ENCODE measurements at regions not wholly inside any gene's neighbourhood (a gene's known extent, or its start where the extent isn't known, plus 50 kb on each side); places are given as distances from the start of the nearest gene placed in this dataset.
"Not testable (repeated sequence)": the region's sequence is repeated elsewhere in the genome, so short reads cannot be mapped to it uniquely, and the experiment has no call there.

DNA sequence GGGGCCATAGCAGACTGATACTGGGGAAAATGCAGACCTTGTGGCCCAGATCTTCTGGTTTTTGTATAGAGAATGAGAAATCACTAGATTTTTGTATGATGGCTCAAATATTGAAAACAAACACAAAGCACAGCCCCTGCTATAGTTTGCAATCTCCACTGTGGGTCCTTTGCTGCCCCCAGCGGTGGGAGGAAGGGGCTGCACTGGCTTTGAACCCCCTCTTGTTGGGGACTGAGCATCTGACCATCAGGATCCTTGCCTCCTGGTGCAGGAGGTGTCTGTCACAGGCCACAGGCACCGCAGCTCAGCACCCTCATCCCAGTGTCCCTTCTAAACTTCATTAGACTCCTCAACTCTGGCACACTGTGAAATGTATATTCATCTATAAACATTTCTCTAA, 252.3 kb downstream of the BCL2L11 start:
- not testable (repeated sequence) for DNase-seq

DNA sequence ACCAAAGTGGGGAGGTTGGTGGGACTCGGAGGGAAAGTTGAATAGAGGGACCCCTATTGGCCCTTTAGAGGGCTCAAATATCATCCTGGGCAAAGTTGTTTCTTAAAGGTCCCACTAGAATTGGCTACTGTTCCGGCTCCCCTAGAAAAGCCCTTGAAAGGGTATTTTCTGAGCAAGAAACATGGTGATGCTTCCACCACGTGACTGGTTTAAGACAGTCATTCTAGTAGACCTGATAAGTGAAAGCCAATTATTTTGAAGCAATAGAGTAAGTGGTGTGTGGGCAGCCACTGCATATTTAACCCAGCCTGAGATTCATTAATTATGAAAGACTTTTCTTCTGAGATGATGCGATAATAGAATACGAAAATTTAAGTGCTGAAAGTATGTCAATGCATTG, 253.3 kb downstream of the BCL2L11 start:
- DNase-seq, result not testable (repeated sequence)

DNA sequence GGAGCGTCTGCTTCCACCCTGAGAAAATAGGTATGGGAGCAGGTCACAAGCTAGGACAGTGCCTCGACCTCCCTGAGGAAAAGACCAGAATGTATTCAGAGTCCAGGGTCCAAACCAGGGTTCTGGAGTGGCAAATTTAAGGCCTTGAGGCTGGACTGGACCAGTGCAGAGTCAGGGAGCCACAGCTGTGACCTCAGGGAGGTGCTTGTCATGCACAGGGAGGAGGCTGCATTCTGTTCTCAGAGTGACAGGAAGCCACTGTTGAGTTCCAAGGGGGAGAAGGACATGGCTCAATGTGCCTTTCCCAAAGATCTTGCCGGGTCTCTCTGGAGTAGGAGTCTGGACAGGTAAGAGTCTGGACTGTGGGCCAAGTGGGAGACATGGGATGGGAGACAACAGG, 254.0 kb downstream of the BCL2L11 start:
- DNase-seq, result not testable (repeated sequence)

DNA sequence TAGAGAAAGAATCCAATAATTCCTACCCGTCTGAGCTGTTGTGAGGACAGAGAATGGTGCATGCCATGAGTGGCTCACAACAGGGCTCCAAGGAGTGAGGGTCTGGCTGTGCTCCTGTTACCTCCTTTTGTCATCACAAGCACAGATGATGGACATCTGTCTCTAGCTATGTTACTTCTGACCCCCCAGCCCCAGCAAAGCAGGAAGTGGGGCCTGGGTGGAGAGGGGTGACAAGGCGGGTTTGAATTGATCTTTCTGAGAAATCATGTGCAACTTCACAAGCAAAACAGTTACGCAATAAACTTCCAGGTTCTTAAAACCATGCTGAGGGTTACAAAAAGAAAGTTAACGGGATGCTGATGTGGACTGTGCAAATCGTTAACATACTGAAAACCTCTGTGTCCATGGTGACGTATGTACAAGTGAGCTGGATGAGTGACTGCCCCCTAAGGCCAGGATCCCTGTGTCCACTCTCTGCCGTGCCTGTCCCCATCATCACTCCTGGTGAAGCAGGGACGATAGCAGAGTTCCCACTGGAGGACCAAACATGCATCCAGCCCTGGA, 254.7 kb downstream of the BCL2L11 start:
- peak in 1 of 2 donors; percentile 31 for DNase-seq

DNA sequence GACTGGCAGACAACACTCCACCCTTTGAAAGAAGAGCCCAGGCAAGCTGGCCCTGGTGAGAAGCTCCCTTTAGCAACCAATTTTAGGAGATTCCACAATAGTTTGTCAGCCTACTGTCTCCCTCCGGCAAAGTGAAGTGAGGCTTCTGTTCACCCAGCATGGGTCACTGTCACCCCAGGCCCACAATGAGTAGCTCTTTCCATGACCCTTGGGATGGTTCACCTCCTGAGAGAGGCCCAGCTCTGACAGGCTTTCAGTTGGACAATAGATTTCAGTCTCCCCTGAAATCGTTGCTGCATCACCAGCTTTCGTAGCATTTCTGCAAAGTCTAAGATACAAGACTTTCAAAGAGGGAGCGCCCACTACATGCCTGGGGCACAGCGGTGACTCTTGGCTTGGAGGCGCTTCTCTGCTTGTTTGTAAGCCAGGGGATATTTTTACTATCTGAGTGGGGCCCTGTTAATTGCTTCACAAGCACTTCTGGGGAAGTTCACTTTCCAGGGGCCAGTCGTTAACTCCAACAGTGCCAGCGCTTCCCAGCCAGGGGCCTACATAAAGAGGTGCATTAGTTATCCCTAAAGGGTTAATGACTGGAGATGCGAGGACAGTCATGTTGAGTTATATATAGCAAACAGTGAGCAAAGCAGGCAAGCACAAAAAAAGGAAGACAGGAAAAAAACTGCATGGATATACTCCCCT, 255.7 kb downstream of the BCL2L11 start:
- DNase-seq, result not testable (repeated sequence)

DNA sequence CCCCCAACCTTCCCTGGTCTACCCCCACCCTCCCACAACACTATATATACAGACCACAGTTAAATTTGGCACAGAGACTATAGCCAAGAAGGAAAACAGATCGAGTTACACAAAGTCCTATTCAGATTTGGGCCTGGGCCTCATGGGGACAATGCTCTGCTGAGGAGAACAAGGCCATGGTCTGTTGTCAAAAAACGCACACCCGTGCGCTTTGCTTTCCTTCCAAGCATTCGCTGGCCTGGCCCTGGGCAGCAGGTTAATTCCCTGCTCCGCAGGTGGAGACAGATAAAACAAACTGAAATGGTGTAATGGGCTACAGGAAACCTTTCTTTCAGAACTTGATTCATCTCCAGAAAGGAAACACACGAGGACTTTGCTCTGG, 256.2 kb downstream of the BCL2L11 start:
- DNase-seq, result not testable (repeated sequence)

DNA sequence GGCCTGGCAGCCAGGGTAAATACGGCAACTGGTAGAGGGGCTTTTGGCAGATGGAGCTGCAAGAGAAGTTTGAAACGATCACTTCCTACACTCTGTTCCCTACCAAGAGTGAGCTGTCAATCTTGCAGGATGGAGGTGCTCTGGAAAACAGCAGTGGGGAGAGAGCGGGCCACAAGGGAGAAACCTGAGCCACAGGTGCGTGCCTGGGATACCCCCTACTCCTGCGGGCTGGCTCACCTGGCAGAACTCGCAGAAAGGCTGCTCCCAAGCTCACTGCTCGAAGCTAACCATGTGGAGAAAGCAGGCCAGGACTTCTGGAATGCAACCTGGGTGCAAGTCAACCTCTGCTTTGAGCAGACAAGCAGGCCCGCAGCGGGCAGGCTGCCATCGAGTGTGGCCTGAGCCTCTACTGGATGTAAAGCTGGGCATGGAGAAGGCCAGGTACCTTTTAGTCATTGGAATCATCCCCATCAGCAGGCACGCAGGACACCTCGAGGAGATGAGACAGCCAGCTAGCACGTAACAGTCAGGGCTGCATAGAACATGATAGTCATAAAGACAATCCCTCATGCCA, 256.8 kb downstream of the BCL2L11 start:
- not testable (repeated sequence) for DNase-seq

DNA sequence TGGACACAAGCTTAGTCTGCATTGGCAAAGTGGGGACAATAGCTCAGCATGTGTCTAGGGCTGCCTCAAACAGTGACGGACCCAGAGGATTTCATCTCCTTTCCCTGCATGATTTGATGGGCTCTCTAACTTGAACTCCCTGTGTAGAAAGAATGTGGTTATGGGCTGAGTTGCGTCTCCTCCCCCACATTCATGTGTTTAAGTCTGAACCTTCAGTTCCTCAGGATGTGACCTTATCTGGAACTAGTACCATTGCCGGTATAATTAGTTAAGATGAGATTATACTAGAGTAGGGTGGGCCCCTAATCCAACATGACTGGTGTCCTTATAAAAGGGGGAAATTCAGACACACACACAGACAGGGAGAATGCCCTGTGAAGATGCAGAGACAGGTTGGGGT, 257.6 kb downstream of the BCL2L11 start:
- not testable (repeated sequence) for DNase-seq

DNA sequence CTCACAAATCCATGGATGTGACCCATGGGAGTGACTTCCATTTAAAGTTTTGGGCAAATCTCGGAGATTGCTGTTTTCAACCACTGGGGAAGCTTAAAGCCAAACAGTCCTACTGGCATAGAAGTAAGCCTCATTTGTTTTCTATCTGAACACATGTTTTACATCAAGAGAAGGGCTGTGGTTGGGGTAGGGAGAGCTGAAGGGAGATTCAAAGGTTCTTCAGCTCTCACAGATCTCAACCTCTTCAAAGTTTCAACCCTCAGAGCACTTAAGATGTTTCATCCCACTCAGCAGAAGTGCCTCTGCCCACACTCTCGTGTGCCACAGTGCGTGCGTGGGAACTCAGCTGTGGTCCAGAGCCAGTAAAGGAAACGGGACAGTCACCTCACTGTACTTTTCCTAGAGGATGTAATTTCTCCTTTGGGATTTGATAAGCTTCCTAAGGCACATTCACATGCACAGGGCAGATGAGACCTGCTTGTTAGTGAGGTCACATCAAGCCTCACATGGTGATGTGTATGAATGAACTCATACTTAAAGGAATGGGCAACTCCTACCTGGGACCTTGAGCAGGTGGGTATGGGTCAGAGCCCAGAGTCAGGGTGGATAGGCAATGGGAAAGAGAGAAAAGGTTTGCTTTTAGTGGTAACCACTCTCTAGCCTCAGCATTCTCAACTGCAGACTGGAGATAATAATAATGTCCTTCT, 260.2 kb downstream of the BCL2L11 start:
- peak; percentile 12 to 13 for DNase-seq

DNA sequence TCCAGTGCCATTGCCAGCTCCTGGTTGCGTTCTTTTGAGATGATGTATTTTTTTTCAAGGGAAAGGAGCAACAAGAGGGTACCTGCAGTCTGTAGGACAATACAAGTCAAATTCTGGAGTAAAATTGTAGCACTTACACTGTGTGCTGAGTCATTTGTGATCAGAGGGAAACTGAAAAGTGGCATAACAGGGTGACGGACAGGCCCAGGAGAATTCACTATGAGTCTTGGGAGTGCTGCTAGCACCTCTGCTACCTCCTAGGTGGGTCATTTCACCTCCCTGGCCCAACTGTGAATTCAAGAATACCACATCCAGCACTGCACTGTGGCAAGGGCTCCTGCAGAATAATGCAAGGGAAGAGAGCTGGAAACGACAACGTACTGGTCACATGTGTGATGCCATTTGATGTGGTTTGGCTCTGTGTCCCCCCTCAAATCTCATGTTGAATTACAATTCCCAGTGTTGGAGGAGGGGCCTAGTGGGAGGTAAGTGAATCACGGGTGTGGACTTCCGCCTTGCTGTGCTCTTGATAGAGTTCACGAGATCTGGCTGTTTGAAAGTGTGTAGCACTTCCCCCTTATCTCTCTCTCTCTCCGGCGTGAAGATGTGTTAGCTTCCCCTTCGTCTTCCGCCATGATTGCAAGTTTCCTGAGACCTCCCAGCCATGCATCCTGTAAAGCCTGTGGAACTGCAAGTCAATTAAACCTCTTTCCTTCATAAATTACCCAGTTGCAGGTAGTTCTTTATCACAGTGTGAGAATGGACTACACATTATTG, 261.0 kb downstream of the BCL2L11 start:
- peak in 1 of 2 donors; percentile 21 for DNase-seq

DNA sequence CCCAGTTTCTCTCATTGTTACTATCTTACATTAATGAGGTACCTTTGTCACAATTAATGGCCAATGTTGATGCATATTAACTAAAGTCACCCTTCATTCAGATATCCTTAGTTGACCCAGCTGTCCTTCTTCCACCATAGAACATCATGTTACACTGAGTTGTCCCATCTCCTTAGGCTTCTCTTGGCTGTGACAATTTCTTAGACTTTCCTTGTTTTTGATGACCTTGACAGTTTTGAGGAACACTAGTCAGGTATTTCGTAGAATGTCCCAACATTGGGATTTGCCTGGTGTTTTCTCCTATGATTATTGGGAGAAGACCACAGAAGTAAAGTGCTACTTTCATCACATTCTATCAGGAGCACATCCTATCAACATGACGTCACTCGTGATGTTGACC, 261.8 kb downstream of the BCL2L11 start:
- not testable (repeated sequence) for DNase-seq

DNA sequence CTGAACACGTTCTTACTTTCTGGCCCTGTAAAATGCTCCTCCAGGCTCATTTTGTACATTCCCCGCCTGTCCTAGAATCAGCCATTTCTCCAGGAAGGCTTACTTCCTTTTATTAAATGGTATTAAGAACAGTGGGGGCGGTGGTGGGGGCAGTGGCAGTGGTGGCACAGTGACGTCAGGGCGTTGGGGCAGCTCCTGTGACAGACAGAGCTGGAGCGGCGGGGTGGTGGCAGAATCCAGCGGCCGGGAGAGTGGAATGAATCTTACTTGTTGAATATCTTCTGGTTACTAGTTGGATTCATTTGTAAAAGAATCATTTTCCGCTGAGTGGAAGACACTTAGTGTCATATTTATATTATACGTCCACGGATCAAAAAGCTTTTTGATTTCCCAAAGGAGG, 262.6 kb downstream of the BCL2L11 start:
- not testable (repeated sequence) for DNase-seq

DNA sequence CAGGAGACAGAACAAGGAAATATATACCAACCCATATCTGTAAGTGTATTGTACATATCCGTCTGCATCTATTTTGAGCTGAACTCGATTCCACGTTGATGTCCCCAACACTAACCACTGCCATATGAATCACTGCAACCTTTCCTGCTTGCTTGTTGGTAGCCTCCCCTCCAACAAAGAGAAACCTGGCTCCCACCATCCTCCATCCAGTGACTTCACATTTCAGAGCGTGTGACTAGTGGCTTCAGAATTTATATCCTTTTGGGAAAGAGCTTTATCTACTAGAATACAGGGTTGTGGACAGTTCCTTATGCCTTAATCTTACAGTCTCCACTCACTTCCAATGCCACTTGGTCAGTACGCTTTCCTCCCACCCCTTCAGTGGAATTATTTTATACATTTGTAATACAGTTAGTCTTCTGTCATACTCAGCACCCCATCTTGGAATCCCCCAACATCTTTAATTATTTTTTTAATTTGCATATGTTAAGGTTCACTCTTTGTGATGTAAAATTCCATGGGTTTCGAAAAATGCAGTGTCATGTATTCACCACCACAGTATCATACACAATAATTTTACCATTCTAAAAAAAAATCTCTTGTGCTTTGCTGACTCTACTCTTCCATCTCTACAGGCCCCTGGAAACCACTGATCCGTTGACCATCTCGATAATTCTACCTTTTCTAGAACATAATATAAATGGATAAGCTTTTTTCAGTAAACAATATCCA, 264.7 kb downstream of the BCL2L11 start:
- not testable (repeated sequence) for DNase-seq

DNA sequence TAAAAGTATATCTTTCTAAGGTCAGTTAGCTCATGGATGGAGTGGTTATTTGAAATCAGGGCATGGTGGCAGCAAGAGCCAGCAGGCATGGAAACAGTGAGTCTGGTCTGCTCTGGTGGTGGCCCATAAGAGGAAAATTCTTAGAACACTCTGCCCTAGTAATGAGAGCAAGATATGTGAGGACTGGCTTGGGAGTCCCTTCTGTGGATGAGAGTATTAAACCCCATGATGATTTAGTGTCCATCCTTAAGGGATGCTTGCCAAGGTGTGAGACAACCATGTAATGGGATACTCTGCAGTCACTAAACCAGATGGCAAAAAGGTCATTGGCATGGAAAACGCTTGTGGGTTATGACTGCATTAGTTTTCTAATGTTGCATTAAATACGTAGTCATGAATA, 269.9 kb downstream of the BCL2L11 start:
- DNase-seq, result not testable (repeated sequence)

DNA sequence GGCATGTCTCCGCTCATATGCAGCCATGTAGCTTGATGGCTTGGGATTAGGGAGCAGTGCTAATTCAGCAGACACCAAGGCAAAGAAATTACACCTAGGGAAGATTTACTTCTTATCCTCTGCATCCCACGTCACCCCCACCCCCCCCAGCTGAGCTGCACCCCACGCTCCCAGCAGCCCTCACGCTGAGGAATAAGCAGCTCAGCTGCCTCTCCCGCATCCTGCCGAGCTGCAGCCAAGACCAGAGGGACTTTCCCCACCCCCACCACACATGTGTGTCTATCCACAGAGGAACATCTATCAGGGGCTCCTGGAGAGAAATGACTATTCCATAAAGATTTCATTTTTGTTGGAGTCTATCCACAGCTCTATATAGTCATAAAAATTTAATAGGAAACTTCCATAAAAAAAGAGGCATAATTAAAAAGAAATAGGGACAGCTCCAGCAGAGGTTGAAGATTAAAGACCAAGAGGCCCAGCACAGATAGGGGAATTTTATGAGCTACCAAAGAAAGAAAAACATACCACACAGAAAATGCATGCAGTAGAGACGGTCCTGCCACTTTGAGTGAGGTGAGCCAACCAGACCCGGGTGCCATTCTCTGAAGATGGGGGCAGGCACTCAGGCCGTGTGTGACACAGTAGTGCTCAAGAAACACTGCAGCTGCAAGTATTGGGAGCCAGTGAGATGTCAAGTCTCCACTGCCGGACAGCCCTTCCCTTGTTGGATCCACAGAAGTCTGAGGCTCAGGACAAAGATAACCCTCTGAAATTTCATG, 274.8 kb downstream of the BCL2L11 start:
- peak; percentile 24 to 43 for DNase-seq

DNA sequence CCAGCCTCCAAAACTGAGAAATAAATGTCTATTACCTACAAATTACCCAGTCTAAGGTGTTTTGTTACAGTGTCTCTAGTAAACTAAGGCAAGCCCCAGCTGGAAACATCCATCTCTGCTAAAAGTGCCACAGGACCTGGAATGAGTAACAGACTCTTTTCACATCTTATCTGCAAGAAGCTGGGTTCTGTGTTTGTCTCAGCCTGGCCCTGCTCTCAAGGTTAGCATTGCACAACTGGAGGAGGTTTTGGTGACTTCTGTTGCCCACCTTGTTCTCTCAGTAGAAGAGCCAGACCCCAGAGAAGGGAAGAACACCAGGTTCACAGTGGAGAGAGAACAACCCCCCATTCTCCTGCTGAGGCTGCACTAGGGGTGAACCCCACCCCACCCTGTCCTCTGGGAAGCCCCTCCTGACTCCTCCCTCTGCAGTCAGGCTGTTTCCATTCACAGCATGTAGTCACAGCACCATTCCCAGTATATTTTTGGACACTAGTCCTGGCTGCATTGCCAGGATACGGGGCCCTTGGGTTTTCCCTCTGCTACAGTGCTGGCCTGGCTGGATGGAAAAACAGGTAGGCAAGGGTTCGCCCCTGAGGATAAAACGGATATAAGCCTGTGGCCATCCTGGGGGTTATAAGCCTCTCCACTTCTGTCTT, 280.0 kb downstream of the BCL2L11 start:
- not testable (repeated sequence) for DNase-seq

DNA sequence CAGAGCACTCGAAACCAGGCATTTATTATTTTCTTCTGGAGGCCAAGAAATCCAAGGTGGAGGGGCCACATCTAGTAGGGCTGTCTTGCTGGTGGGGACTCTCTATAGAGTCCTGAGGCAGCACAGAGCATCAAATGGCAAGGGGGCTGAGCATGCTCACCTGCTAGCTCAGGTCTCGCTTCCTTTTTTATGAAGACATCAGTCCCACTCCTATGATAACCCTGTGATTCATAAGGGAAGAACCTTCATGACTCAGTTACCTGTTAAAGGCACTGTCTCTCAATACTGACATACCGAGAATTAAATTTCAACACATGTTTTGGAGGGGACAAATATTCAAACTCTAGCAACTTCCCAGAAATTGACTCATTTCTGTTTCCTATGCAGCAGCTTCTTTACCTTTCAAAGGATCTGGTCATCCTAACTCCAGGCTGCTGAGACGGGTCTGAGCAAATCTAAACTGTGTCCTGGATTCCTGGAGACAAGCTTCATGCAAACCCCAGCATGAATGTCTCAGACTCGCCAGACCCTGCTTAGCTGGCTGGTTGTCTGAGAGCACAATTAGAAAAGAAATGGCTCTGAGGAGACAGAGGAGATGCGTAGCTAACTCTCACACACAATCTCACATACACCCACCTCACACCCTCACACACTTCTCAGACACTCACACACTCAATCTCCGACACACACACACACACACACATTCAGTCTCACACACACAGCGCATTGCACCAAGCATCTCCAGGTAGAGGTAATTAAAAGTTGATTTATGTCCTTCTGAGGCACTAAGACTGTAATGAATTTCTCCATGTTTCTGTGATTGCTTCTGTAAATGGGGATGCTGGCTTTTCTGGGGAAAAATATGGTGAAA, 280.8 kb downstream of the BCL2L11 start:
- not testable (repeated sequence) for DNase-seq

DNA sequence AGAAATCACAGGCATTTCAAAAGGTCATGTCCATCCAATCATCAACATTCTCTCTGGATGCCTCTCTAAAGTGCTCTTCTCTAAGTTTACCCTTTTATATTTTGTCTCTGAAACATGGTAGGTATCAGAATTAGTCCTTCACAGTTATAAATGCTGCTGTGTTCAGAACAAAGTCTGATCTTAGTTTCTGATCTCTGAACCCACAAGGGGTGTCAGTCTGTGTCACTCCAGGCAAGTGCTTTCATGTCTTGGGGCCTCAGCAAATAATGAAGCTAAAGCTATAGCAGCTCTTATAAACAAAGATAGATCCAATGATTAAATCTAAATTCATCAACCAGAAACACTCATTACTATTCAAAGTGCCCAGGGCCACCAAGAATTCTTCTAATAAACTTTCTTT, 281.7 kb downstream of the BCL2L11 start:
- not testable (repeated sequence) for DNase-seq

DNA sequence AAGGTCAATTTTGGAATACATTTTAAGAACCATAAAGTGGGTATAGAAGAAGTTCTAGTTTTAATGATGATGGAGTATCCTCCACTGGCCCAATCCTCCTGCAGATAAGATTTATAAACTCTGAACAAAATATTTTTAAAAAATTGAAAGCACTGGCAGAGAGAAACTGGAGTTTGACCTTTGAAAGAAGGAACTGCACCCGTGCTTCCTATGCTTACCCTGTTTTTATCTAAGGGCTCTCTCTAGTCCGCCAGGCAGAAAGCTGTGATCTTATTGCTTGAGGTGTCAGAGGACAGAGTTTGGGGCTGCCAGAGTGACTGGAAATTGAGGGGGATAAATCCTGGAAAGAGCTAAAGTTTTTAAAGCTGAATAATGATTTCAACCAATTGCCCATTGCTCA, 282.6 kb downstream of the BCL2L11 start:
- not testable (repeated sequence) for DNase-seq

DNA sequence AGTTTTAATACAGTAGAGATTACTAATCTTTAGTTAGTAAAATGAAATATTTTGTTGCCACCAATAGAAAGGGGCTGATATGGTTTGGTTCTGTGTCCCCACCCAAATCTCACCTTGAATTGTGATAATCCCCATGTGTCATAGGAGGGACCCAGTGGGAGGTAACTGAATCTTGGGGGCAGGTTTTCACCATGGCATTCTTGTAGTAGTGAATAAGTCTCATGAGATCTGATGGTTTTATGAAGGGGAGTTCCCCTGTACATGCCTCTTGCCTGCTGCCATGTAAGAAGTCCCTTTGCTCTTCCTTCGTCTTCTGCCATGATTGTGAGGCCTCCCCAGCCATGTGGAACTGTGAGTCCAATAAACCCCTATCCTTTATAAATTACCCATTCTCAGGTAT, 285.9 kb downstream of the BCL2L11 start:
- not testable (repeated sequence) for DNase-seq

All from CD4-positive, alpha-beta T cell treated with Interleukin-4 for 1 hour (primary cell).